ENCODE measurements at regions not wholly inside any gene's neighbourhood (a gene's known extent, or its start where the extent isn't known, plus 50 kb on each side); places are given as distances from the start of the nearest gene placed in this dataset.
"Not testable (repeated sequence)": the region's sequence is repeated elsewhere in the genome, so short reads cannot be mapped to it uniquely, and the experiment has no call there.

DNA sequence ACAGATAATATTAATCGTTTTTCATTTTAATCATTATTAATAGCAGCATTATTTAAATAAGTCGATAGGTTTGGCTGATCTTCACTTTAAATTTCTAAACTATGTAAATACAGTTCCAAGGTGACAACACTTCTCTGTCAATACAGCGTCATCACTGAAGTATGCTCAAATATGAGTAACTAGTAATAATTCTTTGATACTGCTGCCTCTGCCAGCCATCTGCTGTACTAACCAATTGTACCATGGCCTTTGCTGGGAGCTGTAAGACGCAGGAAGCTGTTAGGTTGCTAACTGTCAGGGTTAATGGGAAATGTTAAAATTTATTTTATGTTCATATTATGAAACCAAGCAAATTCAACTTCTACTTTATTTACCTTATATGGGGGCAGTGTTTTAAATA is 1650.5 kb upstream of the LRRTM3 start:
- Histone ChIP-seq H3K27me3 (no peaks in the 10 kb centered on the region), H3K27ac (no peak overlapping the region), H3K4me1 (no peaks in the 10 kb centered on the region), H3K4me3 (no peak overlapping the region), H3K9me3 (peaks cover 0 to 17% (median 0%) of the 10 kb centered on the region in 3 donors), H3K36me3 (no peaks in the 10 kb centered on the region)
- WGBS, 2 donors, result 46 to 66% methylated on average over 4 of the region's 4 CpGs
- DNase-seq, result no peak
- TF ChIP-seq, protein P1, sequence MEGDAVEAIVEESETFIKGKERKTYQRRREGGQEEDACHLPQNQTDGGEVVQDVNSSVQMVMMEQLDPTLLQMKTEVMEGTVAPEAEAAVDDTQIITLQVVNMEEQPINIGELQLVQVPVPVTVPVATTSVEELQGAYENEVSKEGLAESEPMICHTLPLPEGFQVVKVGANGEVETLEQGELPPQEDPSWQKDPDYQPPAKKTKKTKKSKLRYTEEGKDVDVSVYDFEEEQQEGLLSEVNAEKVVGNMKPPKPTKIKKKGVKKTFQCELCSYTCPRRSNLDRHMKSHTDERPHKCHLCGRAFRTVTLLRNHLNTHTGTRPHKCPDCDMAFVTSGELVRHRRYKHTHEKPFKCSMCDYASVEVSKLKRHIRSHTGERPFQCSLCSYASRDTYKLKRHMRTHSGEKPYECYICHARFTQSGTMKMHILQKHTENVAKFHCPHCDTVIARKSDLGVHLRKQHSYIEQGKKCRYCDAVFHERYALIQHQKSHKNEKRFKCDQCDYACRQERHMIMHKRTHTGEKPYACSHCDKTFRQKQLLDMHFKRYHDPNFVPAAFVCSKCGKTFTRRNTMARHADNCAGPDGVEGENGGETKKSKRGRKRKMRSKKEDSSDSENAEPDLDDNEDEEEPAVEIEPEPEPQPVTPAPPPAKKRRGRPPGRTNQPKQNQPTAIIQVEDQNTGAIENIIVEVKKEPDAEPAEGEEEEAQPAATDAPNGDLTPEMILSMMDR (IDR thresholded peaks at IDR 0.05), result no peak
- no peak for TF ChIP-seq POLR2A (IDR thresholded peaks at IDR 0.05)
- intact Hi-C loops (cut with DNase I), result no loop called here

DNA sequence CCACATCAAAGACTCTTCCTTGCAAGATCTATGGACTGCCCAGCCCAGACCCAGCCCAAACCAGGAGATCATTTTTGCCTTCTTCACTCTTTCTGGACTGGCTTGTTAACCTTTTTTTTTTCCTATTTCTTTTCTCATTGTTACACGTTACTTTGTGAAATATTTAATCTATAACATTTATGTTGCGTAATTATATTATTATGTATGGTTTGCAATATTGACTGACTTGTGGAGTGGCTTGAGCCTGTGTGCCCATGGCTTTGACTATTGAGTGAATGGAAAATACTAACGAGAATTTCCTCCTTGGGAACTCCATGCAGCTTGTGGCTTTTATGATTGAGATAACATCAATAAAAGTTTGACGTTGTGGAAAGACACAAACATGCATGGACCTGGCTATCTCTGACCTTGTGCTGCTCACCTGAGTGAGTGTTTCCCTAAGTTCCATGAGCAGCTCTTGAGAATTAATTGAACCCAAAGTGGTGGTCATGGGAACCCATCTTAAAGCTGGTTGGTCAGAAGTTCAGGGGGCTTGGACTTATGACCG is 1641.3 kb upstream of the LRRTM3 start:
- 73 to 75% methylated on average over 5 of the region's 5 CpGs for WGBS, 2 donors
- H3K4me3 ChIP-seq, result no peak overlapping the region
- no peak overlapping the region for H3K27ac ChIP-seq
- DNase-seq, result no peak
- H3K9me3 ChIP-seq, result peaks cover 0 to 24% (median 0%) of the 10 kb centered on the region in 3 donors
- no peaks in the 10 kb centered on the region for H3K4me1 ChIP-seq
- TF ChIP-seq, protein P1 (IDR thresholded peaks at IDR 0.05), result no peak
- no peak for TF ChIP-seq POLR2A (IDR thresholded peaks at IDR 0.05)
- H3K27me3 ChIP-seq, result no peaks in the 10 kb centered on the region
- no peaks in the 10 kb centered on the region for H3K36me3 ChIP-seq
- intact Hi-C loops (cut with DNase I), result no loop called here

DNA sequence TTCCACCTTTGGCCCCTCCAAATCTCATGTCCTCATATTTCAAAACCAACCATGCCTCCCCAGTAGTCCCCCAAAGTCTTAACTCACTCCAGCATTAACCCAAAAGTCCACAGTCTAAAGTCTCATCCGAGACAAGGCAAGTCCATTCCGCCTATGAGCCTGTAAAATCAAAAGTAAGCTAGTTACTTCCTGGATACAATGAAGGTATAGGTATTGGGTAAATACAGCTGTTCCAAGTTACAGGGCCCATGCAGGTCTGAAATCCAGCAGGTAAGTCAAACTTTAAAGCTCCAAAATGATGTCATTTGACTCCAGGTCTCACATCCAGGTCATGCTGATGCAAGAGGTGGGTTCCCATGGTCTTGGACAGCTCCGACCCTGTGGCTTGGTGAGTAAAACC is 1640.1 kb upstream of the LRRTM3 start:
- DNase-seq, H3K4me3 ChIP-seq: not testable (repeated sequence)

DNA sequence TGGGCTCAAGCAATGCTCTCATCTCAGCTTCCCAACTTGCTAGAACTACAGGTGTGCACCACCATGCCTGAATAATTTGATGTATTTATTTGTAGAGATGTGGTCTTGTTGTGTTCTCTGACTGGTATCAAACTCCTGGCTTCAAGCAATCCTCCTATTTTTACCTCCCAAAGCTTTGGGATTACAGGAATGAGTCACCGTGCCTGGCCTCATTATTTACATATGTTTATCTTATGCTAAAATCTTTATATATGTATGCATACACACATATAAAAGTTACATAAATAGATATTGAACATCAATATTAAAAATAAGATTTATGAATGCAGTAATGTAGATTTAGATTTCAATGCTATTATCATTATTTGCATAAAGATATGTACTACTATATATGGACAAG is 1634.5 kb upstream of the LRRTM3 start:
- 71 to 72% methylated on average over 1 of the region's 1 CpG for WGBS, 2 donors
- no peaks in the 10 kb centered on the region for H3K36me3 ChIP-seq
- DNase-seq, result no peak
- intact Hi-C loops (cut with DNase I), result no loop called here
- H3K9me3 ChIP-seq, result peaks cover 0 to 3% (median 0%) of the 10 kb centered on the region in 3 donors
- no peak overlapping the region for H3K4me3 ChIP-seq
- TF ChIP-seq, protein P1 (IDR thresholded peaks at IDR 0.05), result no peak
- TF ChIP-seq POLR2A (IDR thresholded peaks at IDR 0.05), result no peak
- no peaks in the 10 kb centered on the region for H3K27me3 ChIP-seq
- H3K4me1 ChIP-seq, result no peaks in the 10 kb centered on the region
- H3K27ac ChIP-seq, result no peak overlapping the region

More for the DNA sequence above, 1640.1 kb upstream of the LRRTM3 start:
- intact Hi-C loops (cut with DNase I); H3K4me1 ChIP-seq; H3K27ac ChIP-seq; H3K27me3 ChIP-seq; H3K36me3 ChIP-seq: not testable (repeated sequence)
- peaks cover 0 to 21% (median 0%) of the 10 kb centered on the region in 3 donors for H3K9me3 ChIP-seq
- 77 to 94% methylated on average over 2 of the region's 3 CpGs for WGBS, 2 donors

DNA sequence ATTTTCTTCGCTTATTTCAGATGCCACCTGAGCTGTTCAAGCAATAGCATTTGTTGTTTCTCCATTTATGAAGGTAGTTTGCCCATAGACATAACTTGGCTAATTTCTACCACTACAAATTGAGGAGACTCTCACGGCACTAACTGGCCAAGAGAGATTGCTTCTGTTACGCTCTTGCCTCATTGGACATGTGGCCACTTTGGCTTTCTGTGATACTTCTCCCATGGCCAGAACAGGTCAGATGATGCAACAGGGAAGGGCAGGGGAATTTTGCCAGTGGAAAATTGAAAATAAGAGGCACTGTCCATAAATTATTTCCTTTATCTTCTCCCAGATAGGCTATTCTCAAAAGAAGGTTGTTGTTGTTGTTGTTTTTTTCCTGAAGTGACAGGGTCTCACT is 1633.3 kb upstream of the LRRTM3 start:
- WGBS, 2 donors, result 84 to 94% methylated on average over 3 of the region's 3 CpGs
- Histone ChIP-seq H3K27ac (no peak overlapping the region), H3K4me3 (no peak overlapping the region), H3K4me1 (no peaks in the 10 kb centered on the region), H3K27me3 (no peaks in the 10 kb centered on the region), H3K36me3 (no peaks in the 10 kb centered on the region), H3K9me3 (no peaks in the 10 kb centered on the region)
- DNase-seq, result no peak
- intact Hi-C loops (cut with DNase I), result no loop called here
- no peak for TF ChIP-seq POLR2A (IDR thresholded peaks at IDR 0.05)
- TF ChIP-seq, protein P1 (IDR thresholded peaks at IDR 0.05), result no peak

DNA sequence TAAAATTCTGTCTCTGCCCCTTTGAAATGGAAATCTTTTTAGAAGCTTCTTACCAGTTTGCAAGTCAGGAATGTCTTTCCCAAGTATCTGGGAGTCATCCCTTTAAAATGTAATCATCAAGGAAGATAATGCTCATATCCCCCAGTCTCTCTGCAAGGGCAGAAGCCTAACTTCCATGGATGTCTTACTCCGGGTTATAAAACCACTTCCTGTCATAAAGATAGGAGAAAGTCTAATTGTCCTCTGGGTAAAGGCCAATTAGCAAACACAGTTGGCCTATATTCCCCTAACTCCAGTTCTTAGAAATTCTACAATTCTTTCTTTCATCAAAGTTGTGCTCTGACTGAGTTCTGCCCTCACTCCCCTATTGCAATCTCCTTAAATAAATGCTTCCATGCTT is 1631.5 kb upstream of the LRRTM3 start:
- DNase-seq, result no peak
- TF ChIP-seq, protein P1 (IDR thresholded peaks at IDR 0.05), result no peak
- no peak for TF ChIP-seq POLR2A (IDR thresholded peaks at IDR 0.05)
- intact Hi-C loops (cut with DNase I), result no loop called here
- 33% methylated on average over 1 of the region's 1 CpG for WGBS, 2 donors
- Histone ChIP-seq H3K27me3 (no peaks in the 10 kb centered on the region), H3K36me3 (no peaks in the 10 kb centered on the region), H3K9me3 (no peaks in the 10 kb centered on the region), H3K27ac (no peak overlapping the region), H3K4me3 (no peak overlapping the region), H3K4me1 (no peaks in the 10 kb centered on the region)

Data from esophagus squamous epithelium (tissue), 5 donors.